Endometrial microvascular endothelial cells (primary cell): ENCODE measurements at regions not wholly inside any gene's neighbourhood (a gene's known extent, or its start where the extent isn't known, plus 50 kb on each side); places are given as distances from the start of the nearest gene placed in this dataset.

Source experiments
- in situ Hi-C: cut with HindIII; loops from 2 replicates; pipeline ENCODE4 v1.10.0; 2017; ENCODE audit warnings: low sequenced_read_pairs, low pct_unique_long_range_greater_than_20kb; ENCODE audit errors: inconsistent ontology term

DNA sequence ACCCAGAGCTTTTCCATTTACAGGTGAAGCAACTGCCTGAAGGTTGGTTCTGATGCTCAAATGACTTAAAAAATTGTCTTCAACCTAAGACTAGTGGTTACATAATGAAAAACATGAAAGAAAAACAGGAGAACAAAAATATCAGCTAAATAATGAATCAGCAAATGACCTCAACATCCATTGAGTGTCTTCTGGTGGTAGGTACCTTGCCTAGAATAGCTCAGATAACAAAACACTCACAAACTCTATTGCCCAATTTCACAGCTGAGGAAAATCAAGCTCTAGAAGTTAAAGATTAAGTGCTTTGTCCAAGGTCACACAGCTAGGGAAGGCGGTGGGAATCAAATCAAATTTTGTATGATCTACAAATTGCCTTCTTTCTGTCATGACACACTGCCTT lies 304.6 kb upstream of the CDH11 start:
- in situ Hi-C loops = no loop called here

DNA sequence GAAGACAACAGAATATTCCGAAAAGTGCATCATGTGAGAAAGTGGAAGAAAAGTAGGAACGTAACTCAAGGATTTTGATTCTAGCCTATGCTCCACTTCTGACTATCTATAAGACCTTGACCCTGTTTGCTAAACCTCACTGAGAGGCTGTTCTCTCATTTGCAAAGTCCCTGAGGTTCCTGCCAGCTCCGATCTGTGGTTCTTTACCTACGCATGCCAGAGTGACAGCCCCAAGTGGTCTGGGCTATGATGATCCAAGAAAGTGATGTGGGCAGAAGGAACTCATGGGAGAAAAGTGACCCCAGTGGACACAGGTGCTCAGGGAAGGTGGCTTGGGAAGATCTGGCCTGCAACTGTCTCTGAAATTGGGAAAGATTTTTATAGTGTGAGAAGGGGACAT lies 301.1 kb upstream of the CDH11 start:
- in situ Hi-C loops = no loop called here

DNA sequence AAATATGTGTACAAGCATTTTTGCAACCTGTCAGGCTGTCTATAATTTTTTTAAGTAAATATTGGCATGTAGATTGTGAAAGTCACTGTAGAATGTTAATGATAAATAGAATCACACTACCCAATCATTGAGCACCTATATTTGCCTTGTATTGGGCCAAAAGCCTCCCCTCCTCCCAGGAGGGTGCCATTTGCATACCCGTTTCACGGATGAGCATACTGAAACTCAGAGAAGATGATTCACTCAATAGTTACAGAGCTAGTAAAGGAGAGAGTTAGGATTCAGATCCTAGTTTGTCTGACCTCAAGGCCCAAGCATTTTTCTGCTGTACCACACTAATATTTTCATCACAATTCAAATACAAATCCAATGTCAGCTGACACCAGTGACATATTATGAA lies 299.7 kb upstream of the CDH11 start:
- in situ Hi-C loops = no loop called here

DNA sequence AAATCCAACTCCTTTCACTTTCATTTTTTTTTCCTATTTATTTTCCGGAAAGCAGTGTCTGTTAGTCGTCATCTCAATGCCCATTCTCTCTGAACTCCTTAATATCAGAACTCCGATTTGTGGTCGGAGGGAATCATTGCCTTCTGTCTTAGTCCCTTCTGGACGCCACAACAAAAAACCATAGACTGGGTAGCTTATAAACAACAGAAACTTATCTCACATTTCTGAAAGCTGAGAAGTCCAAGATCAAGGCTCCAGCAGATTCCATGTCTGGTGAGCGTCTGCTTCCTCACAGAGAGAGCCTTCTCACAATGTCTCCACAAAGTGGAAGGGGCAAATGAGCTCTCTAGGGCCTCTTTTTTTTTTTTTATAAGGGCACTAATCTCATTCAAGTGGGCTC lies 296.6 kb upstream of the CDH11 start:
- in situ Hi-C loops = no loop called here

DNA sequence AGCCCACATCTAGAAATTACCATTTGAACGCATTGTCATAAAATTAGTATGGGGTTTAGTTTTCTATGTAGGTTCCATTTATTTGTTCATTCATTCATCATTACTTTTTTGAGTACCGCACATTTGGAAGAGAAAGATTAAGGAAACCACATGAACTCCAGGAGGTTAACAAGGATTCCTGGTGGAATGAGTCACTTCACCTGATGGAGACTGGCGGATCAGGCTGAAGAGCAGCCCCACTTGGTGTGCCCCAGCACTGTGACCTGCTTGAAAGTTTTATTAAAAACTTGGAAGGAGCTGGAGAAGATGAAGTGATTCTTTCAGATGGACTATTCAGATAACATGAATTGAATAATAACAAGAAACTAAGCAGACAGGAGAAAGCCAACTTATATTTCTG lies 293.6 kb upstream of the CDH11 start:
- in situ Hi-C loops = no loop called here

DNA sequence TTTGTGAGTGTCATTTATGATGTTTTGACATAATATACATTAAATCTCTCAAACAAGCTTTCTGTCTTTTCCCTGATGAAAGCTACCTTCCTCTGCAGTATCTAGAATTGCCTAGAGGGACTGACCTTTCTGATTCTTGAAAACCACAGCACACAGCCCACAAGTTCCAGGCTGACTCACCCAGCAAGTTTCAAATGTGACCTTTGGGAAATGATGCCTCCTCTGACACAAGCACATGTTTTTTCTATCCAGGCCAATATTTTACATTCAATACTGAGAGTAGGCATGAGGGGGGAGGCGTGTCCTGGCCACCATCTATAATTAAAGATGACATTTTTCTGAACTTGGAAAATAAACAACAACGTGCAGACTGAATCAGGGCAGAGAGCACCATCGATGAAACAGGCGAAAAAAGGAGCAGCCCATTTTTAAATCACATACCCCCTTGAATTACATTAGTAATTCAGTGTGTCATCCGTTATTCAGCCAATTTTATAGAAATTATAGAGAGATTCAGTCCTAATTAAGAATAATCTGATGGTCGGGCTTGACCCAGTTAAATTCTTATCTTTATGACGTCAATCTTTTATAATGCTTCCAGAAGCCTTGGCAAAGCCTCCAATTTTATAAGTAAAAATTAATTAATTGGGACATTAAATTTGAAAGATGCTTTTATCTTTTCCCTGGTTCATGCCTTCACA lies 292.6 kb upstream of the CDH11 start:
- in situ Hi-C loops = no loop called here

DNA sequence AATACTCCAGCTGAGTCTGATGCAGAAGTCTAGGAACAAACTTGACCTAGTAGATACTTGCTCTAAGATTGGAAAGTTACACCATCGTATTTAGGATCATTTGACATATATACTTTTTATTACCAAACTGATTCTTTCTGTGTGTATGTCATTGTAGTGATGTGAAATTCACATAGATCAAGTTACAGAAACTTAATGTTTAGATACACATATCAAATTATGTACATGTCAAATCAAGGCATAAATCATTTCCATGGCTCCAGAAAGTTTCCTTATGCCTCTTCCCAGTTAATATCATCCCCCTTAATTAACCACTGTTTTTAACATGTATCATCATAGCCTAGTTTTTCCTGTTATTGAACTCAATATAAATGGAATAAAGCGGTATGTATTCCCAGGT lies 292.0 kb upstream of the CDH11 start:
- in situ Hi-C loops = no loop called here

DNA sequence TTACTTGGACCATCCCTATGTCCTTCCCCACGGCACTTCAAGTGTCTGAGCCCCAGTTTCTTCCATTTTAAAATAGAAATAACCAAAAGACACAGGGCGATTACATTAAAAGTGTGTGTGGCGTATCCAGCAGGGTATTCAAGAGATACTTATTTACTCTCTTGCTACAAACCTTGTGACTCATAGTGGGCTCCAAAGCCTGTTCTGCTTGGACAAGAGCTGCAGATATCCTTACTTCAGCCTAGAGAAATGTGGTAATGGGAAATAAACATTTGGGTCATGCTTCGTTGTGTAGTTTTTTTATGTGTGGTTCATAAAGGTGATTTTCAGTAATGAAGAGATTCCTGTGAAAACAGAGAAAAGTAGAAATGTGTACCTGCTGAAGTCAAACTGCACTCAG lies 288.9 kb upstream of the CDH11 start:
- in situ Hi-C loops = no loop called here

DNA sequence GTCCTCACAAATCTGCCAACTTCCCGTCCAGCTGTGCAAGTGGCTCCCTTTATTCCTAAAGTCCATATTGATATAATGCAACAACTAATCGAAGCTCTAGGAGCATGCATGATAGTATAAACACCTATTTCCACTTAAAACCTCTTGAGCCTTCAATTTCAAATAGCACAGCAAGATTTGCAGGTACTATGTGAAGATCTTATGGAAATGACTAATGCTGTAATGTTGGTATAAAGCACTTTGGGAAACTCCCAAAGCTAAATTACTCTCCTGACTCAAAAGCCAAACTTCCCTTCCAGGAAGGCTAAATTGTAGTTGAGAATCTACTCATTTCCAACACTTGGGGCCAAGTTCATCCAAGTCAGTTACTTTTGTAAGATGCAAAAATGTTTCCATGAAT lies 287.6 kb upstream of the CDH11 start:
- in situ Hi-C loops = no loop called here

DNA sequence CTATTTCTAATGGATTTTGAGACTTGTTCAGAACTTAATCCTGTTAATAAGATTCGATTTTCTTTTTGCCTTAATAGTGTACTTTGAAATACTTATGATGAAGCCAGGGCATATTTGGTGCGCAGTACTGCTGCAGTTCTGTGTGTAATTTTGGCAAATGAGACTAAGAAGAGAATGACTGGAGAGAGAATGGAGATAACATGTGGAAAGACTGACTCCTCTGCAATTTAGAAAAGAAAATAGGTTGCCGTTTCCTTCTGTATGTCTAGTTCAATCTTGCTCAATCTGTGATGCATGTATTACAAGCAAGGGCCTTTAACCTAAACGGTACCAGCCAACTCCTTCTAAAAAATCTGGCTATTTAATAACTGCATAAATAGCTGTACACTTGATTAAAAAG lies 285.1 kb upstream of the CDH11 start:
- in situ Hi-C loops = no loop called here

DNA sequence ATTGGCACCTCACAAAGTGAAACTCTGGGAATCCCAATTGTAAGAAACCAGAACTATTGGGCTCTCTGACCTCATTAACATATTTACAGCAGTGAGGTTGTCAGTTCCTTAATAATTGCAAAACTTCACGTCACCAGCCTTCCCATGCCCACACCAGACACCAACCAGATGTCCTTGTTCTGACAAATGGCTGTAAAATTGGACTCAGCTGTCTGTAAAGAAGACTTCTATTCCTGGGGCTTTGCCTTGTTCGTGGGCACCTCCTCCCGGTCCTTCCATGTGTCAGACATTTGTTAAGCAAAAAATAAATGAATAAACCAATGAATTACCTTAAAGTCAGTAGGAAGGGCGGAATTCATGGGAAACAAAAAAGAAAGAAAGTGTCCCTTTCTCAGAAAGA lies 284.3 kb upstream of the CDH11 start:
- in situ Hi-C loops = no loop called here

DNA sequence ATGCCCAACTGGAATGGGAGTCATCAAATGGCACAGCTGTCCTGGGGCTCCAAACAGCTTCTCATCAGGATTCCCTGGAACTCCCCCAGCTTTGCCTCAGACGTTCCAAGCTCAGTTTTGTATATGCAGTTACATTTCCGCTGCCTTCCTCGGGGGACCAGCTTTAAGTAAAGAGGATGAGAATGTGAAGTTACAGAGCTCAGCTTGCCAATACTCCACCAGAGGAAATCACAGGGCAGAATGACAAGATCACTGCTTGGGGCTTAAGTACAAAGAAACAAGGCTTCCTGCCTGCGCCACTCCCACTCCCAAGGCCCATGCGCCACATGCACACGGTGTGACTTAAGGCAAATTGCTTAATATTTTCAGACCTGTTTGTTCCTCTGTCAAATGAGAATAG lies 272.4 kb upstream of the CDH11 start:
- in situ Hi-C loops = no loop called here

DNA sequence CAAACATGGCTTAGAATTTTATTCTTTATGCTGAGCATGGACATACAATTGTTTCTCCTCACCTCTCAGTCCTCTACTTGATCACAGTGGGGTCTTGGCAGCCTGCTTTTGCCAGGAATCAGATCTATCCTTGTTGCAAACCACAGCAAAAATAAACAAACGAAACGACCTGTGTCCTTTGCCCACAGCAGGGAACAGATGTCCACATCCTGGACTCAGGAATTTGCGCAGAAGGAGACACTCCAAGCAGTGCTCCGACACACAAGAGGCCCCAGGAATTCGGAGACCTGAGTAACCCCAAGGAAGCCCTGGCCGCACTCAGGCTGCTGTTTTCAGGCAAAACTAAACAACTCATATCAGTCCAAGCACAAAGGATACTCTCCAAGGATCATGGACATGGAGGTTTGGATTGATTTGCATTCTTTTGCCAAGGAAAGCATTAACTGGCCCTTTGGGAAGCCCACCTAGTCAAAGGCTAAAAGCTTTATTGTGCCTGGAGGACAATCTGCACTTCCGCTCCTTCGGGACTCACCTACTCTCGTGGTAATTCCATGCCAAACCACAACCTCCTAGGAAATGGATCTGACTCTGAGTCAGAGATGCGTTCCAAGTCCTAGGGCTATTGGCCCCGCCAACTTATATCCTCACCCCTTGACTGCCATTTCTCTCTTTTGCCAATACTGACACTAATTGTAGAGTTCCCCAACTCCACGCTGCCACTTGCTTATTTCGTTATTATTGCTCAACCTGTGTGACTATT lies 271.1 kb upstream of the CDH11 start:
- in situ Hi-C loops = no loop called here

DNA sequence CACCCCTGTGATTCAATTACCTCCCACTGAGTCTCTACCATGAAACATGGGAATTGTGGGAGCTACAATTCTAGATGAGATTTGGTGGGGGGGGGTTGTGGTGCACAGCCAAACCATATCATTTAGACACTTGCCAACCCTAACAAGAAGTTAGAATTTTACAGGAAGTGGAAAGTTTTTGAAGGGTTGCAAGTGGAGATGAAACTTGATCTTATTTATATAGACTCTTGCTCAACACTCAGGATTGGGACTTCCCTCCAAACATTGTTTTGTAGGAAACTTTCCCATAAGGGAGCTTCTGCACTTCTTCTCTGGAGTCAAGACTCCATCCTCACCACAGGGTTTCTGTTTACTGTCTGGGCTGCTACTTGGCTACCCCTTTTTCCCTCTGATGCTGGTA lies 266.7 kb upstream of the CDH11 start:
- in situ Hi-C loops = no loop called here

DNA sequence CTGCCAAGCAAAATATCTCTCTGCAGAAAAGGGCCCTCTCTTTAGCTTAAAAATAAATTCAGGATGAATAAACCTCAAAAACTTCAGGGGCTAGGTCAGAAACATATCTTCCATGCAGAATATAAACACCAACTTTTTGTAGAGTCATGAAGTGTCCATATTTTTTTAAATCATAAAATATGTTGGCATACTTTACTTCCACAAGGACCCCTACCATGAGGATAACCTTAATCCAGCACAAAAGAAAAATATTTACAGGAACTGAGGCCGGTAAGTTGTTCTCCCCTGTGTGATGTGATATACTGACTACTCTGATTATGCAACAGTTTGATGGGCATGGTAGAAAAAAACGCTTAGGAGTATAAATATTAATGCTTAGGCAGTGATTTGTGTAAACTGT lies 264.8 kb upstream of the CDH11 start:
- in situ Hi-C loops = no loop called here

DNA sequence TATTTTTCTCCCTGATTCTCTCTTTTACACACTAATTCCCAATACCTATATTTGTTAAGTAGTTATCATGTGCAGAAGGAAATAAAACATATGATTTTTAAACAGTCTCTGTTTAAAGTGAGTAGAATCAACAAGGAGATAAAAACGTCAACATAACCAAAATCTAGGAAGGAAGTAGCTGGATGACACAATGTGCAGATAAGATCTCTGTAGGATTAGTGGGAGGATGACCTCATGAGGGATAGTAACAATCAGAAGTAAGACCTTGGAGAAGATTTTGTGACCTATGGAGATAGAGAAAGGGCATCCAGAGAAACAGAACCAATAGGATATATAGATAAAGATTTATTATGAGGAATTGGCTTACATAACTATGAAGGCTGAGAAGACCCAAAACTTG lies 262.6 kb upstream of the CDH11 start:
- in situ Hi-C loops = no loop called here

DNA sequence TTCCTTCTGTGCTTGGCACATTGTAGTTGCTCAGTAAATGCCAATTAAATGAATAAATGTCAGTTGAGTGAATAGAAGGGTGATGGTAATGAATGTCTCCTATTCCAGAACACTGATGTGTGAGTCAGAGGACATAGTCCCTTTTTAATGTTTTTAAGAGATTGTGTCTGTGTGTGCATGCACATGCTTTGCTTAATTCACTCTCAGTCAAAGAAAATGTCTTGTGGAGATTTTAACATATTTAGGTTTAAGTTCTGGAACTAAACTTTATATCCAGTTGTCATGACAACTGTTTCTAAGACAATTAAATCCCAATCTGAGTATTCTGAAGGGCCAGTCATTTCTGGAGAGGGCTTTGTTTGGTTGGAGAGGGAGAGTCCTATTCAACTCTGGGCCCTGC lies 255.3 kb upstream of the CDH11 start:
- in situ Hi-C loops = no loop called here

DNA sequence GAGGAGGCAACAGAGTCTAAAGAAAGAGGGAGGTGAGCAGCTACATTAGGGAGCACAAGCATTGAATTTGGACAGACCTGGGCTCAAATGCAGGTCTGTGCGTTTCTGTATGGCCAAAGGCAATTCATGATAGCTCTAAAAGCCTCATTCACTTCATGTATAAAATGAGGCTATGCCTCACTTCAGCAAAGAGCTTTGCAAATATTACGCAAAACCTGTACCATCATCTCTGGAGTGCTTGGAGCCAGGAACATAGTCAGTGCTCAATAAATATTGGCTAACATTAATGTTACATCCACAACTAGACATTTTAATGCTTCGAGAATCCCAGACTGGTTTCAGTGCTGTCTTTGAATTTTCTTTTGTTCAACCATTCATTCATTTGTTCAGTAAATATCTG lies 254.7 kb upstream of the CDH11 start:
- in situ Hi-C loops = no loop called here

DNA sequence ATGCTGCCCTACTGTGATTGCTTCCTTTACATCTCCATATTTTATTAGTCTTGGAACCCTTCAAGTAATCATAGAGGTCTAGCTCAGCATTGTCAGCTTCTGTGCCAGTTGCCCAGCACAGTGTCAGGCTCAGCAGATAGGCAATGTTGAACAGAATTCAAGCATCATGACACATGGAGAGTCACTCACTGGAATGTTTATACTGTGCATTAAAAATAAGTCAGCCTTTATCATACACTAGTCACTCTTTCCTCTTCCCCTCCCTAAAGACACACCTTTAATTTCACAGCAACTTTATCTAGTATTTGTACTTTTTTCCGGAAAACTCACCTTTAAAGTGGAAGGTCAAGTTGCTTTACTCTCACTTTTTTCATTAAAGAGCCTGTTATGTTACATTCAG lies 253.8 kb upstream of the CDH11 start:
- in situ Hi-C loops = no loop called here

DNA sequence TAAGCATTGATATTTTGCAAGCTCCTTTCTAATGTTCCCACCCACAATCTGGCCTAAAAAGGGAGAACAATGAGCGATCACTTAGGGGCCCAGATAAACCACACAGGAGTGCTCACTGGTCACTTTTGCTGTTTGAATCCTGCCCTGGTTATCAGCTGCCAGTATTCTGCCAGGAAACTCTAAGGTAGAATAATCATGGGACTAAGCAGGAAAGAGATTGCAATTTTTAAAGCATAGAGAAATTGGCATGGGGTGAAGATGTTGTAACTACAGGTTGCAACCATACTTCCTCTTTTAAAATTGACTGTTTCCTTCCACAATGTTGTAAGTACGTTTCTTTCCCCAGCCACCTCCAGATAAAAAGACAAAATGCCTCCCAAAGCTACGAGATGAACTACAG lies 251.2 kb upstream of the CDH11 start:
- in situ Hi-C loops = no loop called here

DNA sequence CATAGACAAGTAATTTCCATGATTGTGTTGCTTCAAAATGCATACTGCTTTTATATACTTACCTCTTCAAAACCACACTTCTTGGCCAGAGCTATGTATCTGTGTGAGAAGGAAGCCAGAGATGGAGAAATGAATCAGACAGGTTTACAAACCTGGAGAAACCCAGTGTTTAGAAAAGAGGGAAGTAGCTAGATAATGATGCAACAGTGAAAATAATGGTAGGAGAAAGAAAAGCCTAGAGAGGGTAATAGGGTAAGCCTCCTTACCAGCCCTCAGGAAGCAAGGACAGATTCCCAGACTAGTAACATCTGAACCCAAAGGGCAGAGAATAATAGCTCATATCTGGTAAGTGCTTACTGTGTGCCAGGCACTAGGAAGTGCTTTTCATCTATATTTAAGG lies 250.3 kb upstream of the CDH11 start:
- in situ Hi-C loops = no loop called here
